ENCODE measurements at regions not wholly inside any gene's neighbourhood (a gene's known extent, or its start where the extent isn't known, plus 50 kb on each side); places are given as distances from the start of the nearest gene placed in this dataset.

GRCh38 chr7:9120331-9120730 is 686.9 kb downstream of the NXPH1 start:
- no peak for TF ChIP-seq MAX (IDR thresholded peaks at IDR 0.05; ENCODE audit: low read depth, low read length)
- TF ChIP-seq, protein P1, sequence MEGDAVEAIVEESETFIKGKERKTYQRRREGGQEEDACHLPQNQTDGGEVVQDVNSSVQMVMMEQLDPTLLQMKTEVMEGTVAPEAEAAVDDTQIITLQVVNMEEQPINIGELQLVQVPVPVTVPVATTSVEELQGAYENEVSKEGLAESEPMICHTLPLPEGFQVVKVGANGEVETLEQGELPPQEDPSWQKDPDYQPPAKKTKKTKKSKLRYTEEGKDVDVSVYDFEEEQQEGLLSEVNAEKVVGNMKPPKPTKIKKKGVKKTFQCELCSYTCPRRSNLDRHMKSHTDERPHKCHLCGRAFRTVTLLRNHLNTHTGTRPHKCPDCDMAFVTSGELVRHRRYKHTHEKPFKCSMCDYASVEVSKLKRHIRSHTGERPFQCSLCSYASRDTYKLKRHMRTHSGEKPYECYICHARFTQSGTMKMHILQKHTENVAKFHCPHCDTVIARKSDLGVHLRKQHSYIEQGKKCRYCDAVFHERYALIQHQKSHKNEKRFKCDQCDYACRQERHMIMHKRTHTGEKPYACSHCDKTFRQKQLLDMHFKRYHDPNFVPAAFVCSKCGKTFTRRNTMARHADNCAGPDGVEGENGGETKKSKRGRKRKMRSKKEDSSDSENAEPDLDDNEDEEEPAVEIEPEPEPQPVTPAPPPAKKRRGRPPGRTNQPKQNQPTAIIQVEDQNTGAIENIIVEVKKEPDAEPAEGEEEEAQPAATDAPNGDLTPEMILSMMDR (IDR thresholded peaks at IDR 0.05; ENCODE audit: low read depth, low read length) = no peak
- TF ChIP-seq POLR2A (IDR thresholded peaks at IDR 0.05; ENCODE audit: extremely low read depth, insufficient read length) = no peak
- no peak for TF ChIP-seq MYC (IDR thresholded peaks at IDR 0.05; ENCODE audit: low read depth, low read length)

Data from NB4 (cell line).